ENCODE measurements at regions not wholly inside any gene's neighbourhood (a gene's known extent, or its start where the extent isn't known, plus 50 kb on each side); places are given as distances from the start of the nearest gene placed in this dataset.

- DNase-seq (ENCODE audit: insufficient read length, low spot score): no peak
- no peak for FAIRE-seq
- no peak for TF ChIP-seq POLR2A (IDR thresholded peaks at IDR 0.05; ENCODE audit: low read depth, low read length)
Measured at GRCh38 chr3:161576714-161577510, 80.3 kb downstream of the OTOL1 start.

GRCh38 chr3:161577662-161578061, 81.1 kb downstream of the OTOL1 start:
- no peak for TF ChIP-seq POLR2A (IDR thresholded peaks at IDR 0.05; ENCODE audit: low read depth, low read length)
- FAIRE-seq (no peak), DNase-seq (ENCODE audit: insufficient read length, low spot score) (no peak)

- TF ChIP-seq POLR2A (IDR thresholded peaks at IDR 0.05; ENCODE audit: low read depth, low read length): no peak
- DNase-seq (ENCODE audit: insufficient read length, low spot score): no peak
- no peak for FAIRE-seq
Measured at GRCh38 chr3:161579395-161580126, 83.0 kb downstream of the OTOL1 start.

GRCh38 chr3:161585922-161586321, 89.3 kb downstream of the OTOL1 start:
- DNase-seq (ENCODE audit: insufficient read length, low spot score): no peak
- no peak for FAIRE-seq
- TF ChIP-seq POLR2A (IDR thresholded peaks at IDR 0.05; ENCODE audit: low read depth, low read length): no peak

- no peak for DNase-seq (ENCODE audit: insufficient read length, low spot score)
- FAIRE-seq: no peak
- no peak for TF ChIP-seq POLR2A (IDR thresholded peaks at IDR 0.05; ENCODE audit: low read depth, low read length)
Measured at GRCh38 chr3:161586556-161587235, 90.1 kb downstream of the OTOL1 start.

- FAIRE-seq (no peak), DNase-seq (ENCODE audit: insufficient read length, low spot score) (no peak)
- no peak for TF ChIP-seq POLR2A (IDR thresholded peaks at IDR 0.05; ENCODE audit: low read depth, low read length)
Measured at GRCh38 chr3:161598639-161599038, 102.0 kb downstream of the OTOL1 start.

- no peak for TF ChIP-seq POLR2A (IDR thresholded peaks at IDR 0.05; ENCODE audit: low read depth, low read length)
- DNase-seq (ENCODE audit: insufficient read length, low spot score) (no peak), FAIRE-seq (no peak)
Measured at GRCh38 chr3:161599697-161600096, 103.1 kb downstream of the OTOL1 start.

GRCh38 chr3:161600173-161600572, 103.6 kb downstream of the OTOL1 start:
- no peak for TF ChIP-seq POLR2A (IDR thresholded peaks at IDR 0.05; ENCODE audit: low read depth, low read length)
- FAIRE-seq: no peak
- no peak for DNase-seq (ENCODE audit: insufficient read length, low spot score)

- FAIRE-seq: no peak
- no peak for DNase-seq (ENCODE audit: insufficient read length, low spot score)
- no peak for TF ChIP-seq POLR2A (IDR thresholded peaks at IDR 0.05; ENCODE audit: low read depth, low read length)
Measured at GRCh38 chr3:161602475-161602874, 105.9 kb downstream of the OTOL1 start.

- DNase-seq (ENCODE audit: insufficient read length, low spot score) (no peak), FAIRE-seq (no peak)
- TF ChIP-seq POLR2A (IDR thresholded peaks at IDR 0.05; ENCODE audit: low read depth, low read length): no peak
Measured at GRCh38 chr3:161602918-161603317, 106.3 kb downstream of the OTOL1 start.

GRCh38 chr3:161607056-161607455, 110.4 kb downstream of the OTOL1 start:
- no peak for TF ChIP-seq POLR2A (IDR thresholded peaks at IDR 0.05; ENCODE audit: low read depth, low read length)
- DNase-seq (ENCODE audit: insufficient read length, low spot score) (no peak), FAIRE-seq (no peak)

- TF ChIP-seq POLR2A (IDR thresholded peaks at IDR 0.05; ENCODE audit: low read depth, low read length): no peak
- DNase-seq (ENCODE audit: insufficient read length, low spot score) (no peak), FAIRE-seq (no peak)
Measured at GRCh38 chr3:161619351-161619750, 122.7 kb downstream of the OTOL1 start.

GRCh38 chr3:161630794-161631193, 134.2 kb downstream of the OTOL1 start:
- DNase-seq (ENCODE audit: insufficient read length, low spot score) (no peak), FAIRE-seq (no peak)
- TF ChIP-seq POLR2A (IDR thresholded peaks at IDR 0.05; ENCODE audit: low read depth, low read length): no peak

GRCh38 chr3:161631536-161631935, 134.9 kb downstream of the OTOL1 start:
- FAIRE-seq (no peak), DNase-seq (ENCODE audit: insufficient read length, low spot score) (no peak)
- TF ChIP-seq POLR2A (IDR thresholded peaks at IDR 0.05; ENCODE audit: low read depth, low read length): no peak
